ENCODE measurements at regions not wholly inside any gene's neighbourhood (a gene's known extent, or its start where the extent isn't known, plus 50 kb on each side); places are given as distances from the start of the nearest gene placed in this dataset.

DNA sequence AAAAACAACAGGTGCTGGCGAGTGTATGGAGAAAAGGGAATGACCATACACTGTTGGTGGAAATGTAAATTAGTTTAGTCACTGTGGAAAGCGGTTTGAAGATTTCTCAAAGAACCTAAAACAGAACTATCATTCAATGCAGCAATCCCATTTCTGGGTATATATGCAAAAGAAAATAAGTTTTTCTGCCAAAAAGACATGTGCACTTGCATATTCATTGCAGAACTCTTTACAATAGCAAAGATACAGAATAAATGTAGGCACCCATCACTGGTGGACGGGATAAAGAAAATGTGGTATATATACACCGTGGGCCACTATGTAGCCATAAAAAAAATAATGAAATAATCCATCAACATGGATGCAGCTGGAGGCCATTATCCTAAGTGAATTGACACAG lies 105.1 kb upstream of the FSTL5 start:
- no peaks in the 10 kb centered on the region for H3K4me1 Mint-ChIP-seq
- H3K27ac Mint-ChIP-seq: no peak overlapping the region
- no peaks in the 10 kb centered on the region for H3K27me3 Mint-ChIP-seq
- no peak overlapping the region for H3K4me3 Mint-ChIP-seq
- no peaks in the 10 kb centered on the region for H3K36me3 Mint-ChIP-seq
- CTCF ChIA-PET: no interaction called here
- DNase-seq: no peak
- peaks cover 5% of the 10 kb centered on the region for H3K9me3 Mint-ChIP-seq

DNA sequence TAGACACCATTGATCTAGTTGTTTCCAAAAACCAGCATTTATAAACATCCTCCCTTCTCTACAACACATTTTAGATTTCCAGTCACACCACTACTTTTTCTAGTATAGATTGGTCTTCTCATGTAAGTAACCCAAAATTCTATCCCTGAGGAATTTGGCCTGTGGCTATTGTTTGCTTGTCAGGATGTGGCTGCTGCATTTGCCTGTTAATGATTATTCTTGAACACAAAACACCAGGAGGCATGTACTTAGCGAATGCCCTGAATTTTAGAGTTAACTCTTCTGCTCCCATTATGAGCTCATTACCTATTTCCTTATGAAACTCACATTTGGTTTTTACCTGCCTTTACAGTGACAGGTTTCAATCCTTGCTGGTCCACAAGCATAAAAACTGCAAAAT lies 102.0 kb upstream of the FSTL5 start:
- Mint-ChIP-seq H3K36me3 (no peaks in the 10 kb centered on the region), H3K27ac (no peak overlapping the region), H3K4me1 (no peaks in the 10 kb centered on the region), H3K9me3 (peaks cover 12% of the 10 kb centered on the region), H3K27me3 (no peaks in the 10 kb centered on the region), H3K4me3 (no peak overlapping the region)
- DNase-seq: no peak
- CTCF ChIA-PET: no interaction called here

DNA sequence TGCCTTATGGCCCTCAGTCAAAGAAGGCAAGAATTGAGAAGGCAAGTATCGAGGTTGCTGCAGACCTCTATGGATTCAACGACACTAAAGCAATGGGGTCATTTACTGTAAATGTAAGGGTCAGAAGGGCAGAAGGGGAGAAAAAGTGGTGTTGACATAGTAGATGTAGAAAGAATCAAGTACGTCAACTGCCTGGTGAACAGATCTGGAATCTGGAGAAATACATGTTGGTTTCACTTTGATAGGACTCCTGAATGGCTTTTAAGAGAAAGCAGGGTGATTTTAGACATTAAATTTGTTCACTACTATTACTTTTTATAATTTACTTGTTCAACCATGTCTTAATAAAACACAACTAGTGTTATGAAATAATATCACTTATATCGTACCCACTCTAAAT lies 81.3 kb upstream of the FSTL5 start:
- Mint-ChIP-seq H3K27me3 (no peaks in the 10 kb centered on the region), H3K4me1 (no peaks in the 10 kb centered on the region), H3K9me3 (peaks cover 1% of the 10 kb centered on the region), H3K4me3 (no peak overlapping the region), H3K36me3 (no peaks in the 10 kb centered on the region), H3K27ac (no peak overlapping the region)
- CTCF ChIA-PET: no interaction called here
- no peak for DNase-seq

DNA sequence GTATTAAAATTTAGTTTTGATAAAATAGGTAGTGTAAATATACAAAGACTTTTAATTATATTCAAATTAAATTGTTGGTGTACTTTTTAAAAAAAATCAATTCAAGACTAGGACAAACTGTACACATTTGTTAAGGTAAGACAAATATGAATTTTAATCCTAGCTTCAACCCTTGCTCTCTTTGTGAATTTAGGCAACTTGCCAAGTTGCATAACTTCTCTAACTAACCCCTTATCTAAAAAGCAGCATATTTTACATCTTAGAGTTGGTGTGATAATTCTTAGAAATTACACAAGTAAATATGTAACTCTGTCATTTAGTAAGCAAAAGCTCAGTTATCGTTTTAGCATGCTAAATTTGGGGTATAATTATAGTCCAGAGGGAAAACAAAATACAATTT lies 78.1 kb upstream of the FSTL5 start:
- Mint-ChIP-seq H3K36me3 (no peaks in the 10 kb centered on the region), H3K27me3 (no peaks in the 10 kb centered on the region), H3K4me3 (no peak overlapping the region), H3K27ac (no peak overlapping the region), H3K9me3 (peaks cover 1% of the 10 kb centered on the region), H3K4me1 (no peaks in the 10 kb centered on the region)
- no peak for DNase-seq
- CTCF ChIA-PET: no interaction called here

DNA sequence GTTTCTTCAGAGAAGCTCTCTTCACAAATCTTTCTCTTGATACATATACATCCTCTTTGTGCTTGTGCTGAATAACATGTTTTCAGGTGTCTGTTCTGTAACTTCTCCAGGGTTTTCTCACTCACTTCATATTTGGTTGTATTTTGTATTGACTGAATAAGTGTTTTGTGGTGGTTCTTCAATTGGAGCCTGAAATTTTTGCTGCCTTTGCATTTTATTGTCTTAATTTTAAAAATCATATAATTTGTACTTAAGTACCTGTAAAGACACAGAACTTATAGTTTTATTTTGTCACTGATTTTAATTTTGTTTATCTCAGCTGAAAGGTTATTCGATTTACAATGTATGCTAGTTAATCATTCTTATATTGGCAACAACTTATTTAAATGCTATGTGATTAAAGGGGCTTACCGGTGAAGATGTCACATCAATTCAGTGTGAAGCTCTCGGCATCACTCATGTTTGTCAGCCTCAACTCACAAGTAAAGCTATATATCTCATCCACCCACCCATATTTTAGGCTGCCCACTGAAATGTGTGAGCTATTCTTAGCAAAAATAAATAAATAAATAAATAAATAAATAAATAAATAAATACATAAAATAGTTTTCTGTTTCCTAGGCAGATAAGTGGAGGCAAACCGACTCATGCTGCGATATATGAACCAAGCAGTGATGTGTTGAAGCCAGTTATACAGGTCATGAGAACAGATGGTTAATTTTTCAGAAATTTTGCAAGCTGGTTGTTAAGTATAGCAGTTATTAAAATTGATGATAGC lies 76.4 kb upstream of the FSTL5 start:
- Mint-ChIP-seq H3K27me3 (no peaks in the 10 kb centered on the region), H3K4me1 (no peaks in the 10 kb centered on the region), H3K9me3 (no peaks in the 10 kb centered on the region), H3K4me3 (no peak overlapping the region), H3K27ac (no peak overlapping the region), H3K36me3 (no peaks in the 10 kb centered on the region)
- DNase-seq: no peak
- CTCF ChIA-PET: no interaction called here

DNA sequence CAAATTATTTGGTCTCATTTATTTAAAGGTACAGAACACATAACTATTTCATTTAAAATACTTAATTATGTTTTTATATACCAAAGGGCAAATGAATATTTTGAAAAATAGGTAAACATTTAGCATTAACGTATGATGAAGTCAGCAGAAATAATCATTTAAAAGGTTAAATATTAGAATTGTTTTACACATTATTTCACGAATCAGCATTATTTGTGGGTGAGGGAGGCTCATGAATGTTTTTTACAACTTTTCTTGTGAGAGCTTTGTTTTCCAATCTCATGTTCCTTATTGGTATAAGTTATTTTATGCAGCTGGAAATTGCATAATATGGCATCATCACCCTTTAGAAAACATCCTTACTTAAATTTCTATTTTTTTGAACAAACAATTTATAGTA lies 73.9 kb upstream of the FSTL5 start:
- H3K9me3 Mint-ChIP-seq: peaks cover 4% of the 10 kb centered on the region
- no peak overlapping the region for H3K4me3 Mint-ChIP-seq
- DNase-seq: no peak
- no peaks in the 10 kb centered on the region for H3K36me3 Mint-ChIP-seq
- H3K4me1 Mint-ChIP-seq: no peaks in the 10 kb centered on the region
- no peak overlapping the region for H3K27ac Mint-ChIP-seq
- CTCF ChIA-PET: no interaction called here
- no peaks in the 10 kb centered on the region for H3K27me3 Mint-ChIP-seq

DNA sequence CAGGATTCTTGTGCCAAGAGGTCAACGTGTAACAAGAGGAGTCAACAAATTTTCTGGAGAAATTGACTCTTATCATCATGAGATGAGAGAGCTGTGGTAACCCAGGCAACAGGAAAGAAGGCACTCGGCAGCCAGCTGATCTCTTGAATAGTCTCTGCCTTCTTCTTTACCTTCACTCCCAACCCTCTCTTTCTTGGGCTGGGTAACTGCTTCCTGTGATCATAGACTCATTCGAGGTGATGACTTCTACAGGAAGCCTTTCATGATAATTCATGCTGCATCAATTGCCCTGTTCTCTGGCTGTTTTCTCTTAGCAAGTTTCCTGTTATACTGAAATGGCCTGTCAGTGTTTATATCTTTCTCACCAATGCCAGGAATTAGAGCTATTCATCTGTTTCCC lies 70.8 kb upstream of the FSTL5 start:
- DNase-seq: no peak
- H3K36me3 Mint-ChIP-seq: no peaks in the 10 kb centered on the region
- no peaks in the 10 kb centered on the region for H3K27me3 Mint-ChIP-seq
- CTCF ChIA-PET: no interaction called here
- no peaks in the 10 kb centered on the region for H3K4me1 Mint-ChIP-seq
- no peak overlapping the region for H3K27ac Mint-ChIP-seq
- H3K9me3 Mint-ChIP-seq: peaks cover 7% of the 10 kb centered on the region
- no peak overlapping the region for H3K4me3 Mint-ChIP-seq

DNA sequence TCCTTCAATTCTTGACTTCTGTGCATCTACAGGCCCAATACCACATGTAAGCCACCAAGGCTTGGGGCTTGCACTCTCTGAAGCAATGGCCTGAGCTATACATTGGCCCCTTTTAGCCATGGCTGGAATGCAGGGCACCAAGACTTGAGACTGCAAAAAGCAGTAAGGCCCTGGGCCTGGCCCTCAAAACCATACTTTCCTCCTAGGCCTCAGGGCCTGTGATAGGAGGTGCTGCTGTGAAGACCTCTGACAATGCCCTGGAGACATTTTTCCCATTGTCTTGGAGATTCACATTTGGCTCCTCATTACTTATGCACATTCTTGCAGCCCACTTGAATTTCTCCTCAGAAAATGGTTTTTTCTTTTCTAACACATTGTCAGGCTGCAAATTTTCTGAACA lies 68.5 kb upstream of the FSTL5 start:
- Mint-ChIP-seq H3K4me1 (no peaks in the 10 kb centered on the region), H3K9me3 (peaks cover 7% of the 10 kb centered on the region), H3K27ac (no peak overlapping the region), H3K36me3 (no peaks in the 10 kb centered on the region), H3K4me3 (no peak overlapping the region), H3K27me3 (no peaks in the 10 kb centered on the region)
- DNase-seq: no peak
- CTCF ChIA-PET: no interaction called here

DNA sequence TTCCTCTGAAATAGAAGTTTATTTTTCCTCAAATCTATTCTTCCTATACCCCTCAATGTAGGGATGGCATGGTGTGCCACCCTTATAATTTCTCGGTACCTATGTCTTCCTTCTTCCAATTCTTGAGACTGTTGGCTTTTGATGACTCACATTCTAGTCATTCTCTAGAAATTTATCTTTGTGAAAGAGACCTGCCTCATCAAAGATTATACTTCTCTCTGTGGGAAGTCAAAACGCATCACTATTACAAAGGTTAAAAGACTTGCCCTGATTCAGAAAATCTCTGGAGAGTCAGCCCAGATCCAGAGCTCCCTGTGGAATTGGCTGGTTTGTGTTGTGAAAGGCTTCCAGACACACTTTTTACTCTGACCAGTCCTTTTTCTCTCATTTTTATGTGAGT lies 65.9 kb upstream of the FSTL5 start:
- no peaks in the 10 kb centered on the region for H3K27me3 Mint-ChIP-seq
- no peaks in the 10 kb centered on the region for H3K36me3 Mint-ChIP-seq
- CTCF ChIA-PET: no interaction called here
- H3K27ac Mint-ChIP-seq: no peak overlapping the region
- DNase-seq: no peak
- H3K4me1 Mint-ChIP-seq: no peaks in the 10 kb centered on the region
- H3K4me3 Mint-ChIP-seq: no peak overlapping the region
- H3K9me3 Mint-ChIP-seq: peaks cover 7% of the 10 kb centered on the region

DNA sequence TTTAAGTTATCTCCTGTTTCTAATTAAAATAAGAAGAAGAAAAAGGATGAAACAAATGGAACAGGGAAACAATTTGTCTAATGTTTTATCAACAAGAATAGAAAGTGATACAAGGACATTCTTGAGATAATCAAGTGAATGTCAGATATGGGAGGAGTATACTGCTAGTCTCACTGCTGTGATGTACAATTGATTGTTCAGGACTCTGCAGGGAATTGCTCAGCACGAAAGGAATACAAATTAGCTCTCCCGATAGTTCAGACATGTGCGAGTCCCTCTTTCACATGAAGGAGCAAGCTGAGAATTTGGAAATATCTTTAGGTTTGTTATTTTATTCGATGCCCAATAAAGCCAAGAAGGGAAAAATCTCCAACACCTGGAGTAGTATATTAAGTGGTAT lies 57.3 kb upstream of the FSTL5 start:
- no peak overlapping the region for H3K4me3 Mint-ChIP-seq

More for the DNA sequence above, 57.3 kb upstream of the FSTL5 start:
- Mint-ChIP-seq H3K4me1 (no peaks in the 10 kb centered on the region), H3K27me3 (no peaks in the 10 kb centered on the region), H3K27ac (no peak overlapping the region), H3K36me3 (no peaks in the 10 kb centered on the region), H3K9me3 (no peaks in the 10 kb centered on the region)
- CTCF ChIA-PET: no interaction called here
- DNase-seq: no peak

Measured in activated naive CD4-positive, alpha-beta T cell treated with anti-CD3 and anti-CD28 coated beads, Interleukin-2, amount 10 ng/mL, durations not matched to agents 7 days and 5 days (primary cell).